OCI-LY3 (cell line): ENCODE measurements at regions not wholly inside any gene's neighbourhood (a gene's known extent, or its start where the extent isn't known, plus 50 kb on each side); places are given as distances from the start of the nearest gene placed in this dataset.

Experiments
- CTCF ChIP-seq: fragments of 200-600, 300-600 bp; sonication (generic); IDR thresholded peaks from 2 replicates; pipeline ENCODE4 v1.5.1; 2014; ENCODE audit warnings: antibody characterized with exemption, low read length, low read depth
- EZH2phosphoT487 ChIP-seq: fragments of 200-600 bp; shearing (Covaris generic); IDR thresholded peaks from 2 replicates; pipeline ENCODE4 v1.6.1; 2018; ENCODE audit warnings: antibody characterized with exemption, mixed run types, low read depth

GRCh38 chrX:129099207-129099606 lies 424.1 kb downstream of the SMARCA1 start:
- TF ChIP-seq CTCF (no peak), EZH2phosphoT487 (no peak)
